HG03064 (cell line): ENCODE measurements at regions not wholly inside any gene's neighbourhood (a gene's known extent, or its start where the extent isn't known, plus 50 kb on each side); places are given as distances from the start of the nearest gene placed in this dataset.
"Not testable (repeated sequence)": the region's sequence is repeated elsewhere in the genome, so short reads cannot be mapped to it uniquely, and the experiment has no call there.

Experiments
- ATAC-seq: cut with Tn5 transposase; IDR thresholded peaks from one replicate; pipeline ENCODE4 v1.9.1; 2021; ENCODE audit warnings: low read depth; ENCODE audit not compliant: unreplicated experiment

DNA sequence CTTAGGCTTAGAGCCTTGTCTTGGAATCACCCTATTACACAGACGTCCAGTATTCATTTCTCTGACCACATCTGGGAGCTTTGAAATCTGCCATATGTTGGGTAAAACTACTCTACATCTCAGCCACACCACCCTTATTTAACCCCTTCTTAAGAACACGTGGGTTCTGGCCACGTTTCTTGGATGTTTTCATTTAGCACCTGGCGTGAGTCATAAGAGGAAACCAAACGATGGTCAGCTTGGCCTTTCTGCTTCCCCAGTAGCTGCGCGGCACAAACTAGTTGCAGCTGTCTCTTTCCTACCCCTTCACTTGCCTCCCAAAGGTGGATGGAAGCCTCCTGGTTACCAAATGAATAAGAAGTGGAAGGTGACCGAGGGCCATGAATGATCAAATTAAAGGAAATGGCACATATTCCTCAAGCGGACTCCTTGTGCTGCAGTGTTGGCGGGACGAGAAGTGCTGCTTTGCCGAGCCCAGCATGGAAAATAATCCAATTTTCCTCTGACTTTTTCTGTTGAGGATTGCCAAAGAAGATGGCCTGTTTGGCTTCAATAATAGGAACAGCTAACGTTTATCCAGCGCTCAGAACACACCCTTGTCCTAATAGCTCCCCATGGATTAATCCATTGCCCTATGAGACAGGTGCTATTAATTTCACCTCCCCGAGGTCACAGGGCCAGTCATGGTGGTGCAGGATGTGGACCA, 154.1 kb downstream of the ZNF664 start:
- ATAC-seq, result peak; percentile 41

DNA sequence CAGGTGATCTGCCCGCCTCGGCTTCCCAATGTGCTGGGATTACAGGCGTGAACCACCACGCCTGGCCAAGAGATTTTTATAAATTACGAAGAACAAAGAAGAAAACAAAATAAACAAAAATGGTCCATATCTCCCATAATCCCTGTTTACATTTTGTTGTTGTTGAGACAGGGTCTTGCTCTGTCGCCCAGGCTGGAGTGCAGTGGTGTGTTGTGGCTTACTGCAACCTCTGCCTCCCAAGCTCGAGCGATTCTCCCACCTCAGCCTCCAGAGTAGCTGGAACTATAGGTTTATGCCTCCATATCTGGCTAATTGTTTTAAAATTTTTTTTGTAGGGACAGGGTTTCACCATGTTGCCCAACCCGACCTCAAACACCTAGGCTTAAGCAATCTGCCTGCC, 156.1 kb downstream of the ZNF664 start:
- no peak for ATAC-seq

DNA sequence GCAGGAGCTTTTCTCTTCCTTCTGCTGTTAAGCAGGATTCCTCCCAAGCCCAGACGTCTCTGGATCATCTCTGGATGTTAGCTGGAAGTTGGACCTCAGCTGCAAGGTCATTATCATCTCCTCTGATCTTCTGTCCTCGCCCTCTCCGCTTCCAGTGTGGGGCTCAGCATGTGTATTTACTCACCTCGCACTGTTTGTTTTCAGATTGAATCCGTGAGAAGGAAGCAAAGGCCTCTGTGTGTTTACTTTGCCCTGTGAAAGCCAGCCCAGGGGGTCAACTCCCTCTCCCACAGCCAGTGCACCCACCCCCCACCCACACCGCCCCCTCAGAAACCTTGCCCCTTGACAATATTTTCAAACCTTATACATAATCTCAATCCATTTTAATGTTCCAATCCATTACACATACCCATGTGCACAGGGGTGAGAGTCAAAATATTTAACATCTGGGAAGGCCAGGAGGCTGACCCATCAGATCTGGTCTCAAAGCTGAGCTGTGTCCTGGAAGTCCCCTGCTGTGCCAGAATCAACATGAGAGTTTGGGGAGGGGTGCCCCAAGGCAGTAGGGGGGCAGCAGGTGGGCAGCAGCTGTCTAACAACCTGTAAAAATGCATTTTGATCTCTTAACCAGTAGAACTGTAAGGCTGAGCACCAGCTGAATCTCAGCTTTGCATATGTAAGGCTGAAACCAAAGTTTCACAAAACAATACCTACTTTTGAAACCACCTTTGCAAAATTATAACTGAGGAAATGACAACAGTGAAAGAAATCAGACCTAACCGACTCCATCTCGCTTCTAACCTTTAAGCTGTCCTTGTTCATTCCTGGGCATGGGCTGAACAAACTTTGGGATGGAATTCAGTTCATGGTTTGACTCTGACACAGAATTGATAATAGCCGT, 157.9 kb downstream of the ZNF664 start:
- peak; percentile 84 for ATAC-seq

DNA sequence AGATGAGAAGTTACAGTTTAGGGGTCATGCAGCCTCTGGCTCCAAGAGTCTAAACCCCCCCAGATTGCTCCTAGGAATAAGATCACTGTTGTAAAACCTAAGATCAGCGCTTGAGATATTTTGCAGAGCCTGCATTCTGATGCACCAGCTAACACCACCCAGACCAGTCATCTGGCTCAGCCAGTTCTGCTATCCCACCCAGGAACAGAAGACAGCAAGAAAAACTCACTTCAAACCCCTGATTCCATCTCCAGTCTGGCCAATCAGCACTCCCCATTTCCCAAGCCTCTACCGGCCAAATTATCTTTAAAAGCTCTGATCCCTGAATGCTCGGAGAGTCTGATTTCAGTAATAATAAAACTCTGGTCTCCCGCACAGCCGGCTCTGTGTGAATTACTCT, 158.6 kb downstream of the ZNF664 start:
- no peak for ATAC-seq

DNA sequence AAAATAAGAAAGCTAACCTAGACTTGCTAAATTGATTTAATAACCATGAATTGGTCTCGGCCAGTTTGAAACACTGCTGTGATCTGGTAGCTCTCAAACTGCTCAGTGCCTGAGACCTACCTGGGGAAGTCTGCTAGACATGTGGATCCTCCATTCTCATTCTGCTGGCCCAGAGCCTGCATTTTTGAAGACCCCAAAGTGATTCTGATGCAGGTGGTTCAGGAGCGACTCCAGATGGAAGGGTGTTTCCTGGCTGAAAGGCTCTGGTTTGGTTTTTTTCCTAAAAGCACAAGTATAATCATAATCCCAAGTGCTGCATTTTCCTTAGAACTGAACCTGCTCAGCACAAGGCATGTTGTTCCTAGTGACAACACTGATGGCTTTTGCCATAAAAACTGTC, 159.5 kb downstream of the ZNF664 start:
- ATAC-seq, result no peak

DNA sequence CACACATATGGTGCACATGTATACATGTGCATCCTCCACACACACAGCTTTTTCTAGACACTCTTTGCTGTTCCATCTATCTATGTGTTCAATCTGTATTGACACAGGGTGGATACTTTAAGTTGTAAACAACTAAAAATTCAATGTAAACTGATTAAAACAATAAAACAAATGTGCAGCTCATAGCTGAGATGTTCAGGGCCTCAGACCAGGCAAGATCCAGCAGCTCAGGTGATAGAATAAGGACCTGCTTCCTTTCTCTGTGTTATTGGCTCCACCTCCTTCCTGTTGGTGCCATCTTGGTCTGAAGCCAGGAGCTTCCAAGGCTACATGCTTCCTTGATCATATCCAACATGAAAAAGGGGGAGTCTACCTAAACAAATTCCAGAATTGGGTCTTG, 158.1 kb upstream of the RFLNA start:
- ATAC-seq, result no peak

DNA sequence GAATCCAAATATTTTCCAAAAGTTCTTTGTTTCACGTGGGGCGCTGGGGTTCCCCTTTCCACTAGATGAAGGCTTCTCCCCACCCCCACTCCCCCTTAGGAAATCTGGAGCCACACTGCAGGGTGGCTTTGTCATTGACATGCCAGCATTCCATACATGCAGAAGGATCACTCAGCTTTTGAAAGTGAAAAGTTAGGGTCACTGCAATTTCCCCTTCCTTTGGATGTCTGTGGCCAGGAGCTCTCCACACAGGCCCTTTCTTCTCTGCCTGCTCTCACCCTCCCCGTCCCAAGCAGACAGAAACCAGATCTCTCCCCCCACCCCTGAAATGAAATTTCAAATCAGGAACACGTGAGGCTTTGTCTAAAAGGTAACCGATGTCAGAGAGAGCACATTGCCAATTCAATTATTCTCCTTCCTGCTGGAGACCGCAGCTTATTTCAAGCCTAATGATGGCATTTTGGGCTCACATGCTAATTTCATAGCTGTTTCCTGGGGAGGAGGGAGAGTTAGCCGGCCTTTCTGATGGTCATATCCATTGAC, 153.9 kb upstream of the RFLNA start:
- no peak for ATAC-seq

DNA sequence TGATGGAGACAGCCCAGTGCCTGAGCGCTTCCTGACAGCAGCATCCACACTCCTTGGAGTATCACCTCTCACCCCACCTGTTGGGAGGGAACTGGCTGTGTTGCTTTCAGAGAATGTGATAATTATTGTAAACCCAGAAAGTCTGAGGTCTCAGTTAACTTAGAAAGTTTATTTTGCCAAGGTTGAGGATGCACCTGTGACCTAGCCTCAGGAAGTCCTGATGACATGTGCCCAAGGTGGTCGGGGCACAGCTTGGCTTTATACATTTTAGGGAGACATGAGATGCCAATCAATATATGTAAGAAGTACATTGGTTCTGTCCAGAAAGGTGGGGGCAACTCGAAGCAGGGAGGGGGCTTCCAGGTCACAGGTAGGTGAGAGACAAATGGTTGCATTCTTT, 153.3 kb upstream of the RFLNA start:
- not testable (repeated sequence) for ATAC-seq

DNA sequence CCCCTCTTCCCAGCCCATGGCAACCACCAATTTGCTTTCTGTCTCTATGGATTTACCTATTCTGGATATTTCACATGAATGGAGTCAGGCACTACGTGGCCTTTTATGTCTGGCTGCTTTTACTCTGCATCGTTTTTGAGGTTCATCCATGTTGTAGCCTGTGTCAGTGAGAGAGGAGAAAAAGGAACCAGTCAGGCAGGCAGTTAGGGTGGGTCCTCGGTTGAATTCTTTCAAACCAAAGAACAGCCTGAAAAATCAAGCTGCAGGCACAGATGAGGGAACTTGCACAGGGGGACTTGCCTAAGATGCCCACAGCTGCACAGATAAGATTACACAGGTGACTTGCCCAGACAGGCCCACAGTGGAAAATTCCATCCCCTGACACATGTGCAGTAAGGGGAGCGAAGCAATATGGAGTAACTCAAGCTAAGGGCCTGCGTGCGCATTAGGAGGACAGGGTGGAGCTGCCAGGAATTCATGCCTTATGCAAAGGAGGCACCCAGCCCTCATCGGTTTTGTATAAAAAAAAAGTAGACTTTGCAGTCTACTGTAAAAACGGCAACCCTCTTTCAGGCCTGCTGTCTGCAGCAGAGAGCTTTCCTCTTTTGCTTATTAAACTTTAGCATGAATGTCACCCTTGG, 152.4 kb upstream of the RFLNA start:
- ATAC-seq, result no peak

DNA sequence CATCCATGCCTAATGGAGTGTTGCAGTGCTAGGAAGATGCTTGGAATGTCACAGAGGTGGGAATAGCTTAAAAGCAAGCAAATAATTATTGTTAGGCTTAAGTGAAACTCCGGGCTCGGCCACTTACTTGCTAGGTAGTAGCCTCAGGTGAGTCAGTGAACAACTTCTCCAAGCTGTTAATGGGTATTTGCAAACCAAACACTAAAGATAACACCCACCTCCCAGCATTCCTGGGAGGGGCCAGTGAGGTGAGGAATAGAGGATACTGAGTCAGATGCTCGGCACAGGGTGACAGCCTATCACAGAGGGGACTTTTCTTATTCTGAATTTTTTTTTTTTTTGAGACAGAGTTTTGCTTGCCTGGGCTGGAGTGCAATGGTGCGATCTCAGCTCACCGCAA, 151.2 kb upstream of the RFLNA start:
- ATAC-seq, result no peak

DNA sequence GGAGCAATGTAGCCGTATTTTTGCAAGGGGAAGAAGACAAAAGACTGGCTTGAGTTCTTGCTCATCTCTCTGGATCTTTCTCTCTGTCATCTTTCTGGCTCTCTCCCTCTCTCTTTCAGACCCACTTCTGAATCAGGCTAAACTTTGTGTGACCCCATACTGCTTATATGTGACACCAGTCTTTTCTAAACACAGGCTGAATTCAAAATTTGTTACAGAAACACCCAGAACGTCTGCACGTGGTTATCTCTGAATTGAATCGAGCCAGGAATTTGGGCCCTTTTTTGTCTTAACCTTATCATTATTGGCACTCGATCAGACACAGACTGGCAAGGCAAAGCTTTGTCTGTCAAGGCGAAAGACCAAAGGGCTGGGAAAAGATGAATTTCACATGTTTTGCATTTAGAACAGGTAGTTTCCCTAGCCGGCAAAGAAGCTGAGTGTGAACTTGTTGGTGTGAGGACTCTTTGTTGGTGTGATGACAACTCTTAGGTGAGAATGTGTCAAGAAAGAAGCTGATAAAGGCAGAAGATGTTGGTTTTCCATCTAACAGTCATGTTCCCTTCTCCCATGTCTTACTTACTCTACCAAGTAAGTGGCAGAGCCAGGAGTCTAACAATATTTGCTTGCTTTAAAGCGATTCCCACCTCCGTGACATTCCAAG, 150.2 kb upstream of the RFLNA start:
- no peak for ATAC-seq

DNA sequence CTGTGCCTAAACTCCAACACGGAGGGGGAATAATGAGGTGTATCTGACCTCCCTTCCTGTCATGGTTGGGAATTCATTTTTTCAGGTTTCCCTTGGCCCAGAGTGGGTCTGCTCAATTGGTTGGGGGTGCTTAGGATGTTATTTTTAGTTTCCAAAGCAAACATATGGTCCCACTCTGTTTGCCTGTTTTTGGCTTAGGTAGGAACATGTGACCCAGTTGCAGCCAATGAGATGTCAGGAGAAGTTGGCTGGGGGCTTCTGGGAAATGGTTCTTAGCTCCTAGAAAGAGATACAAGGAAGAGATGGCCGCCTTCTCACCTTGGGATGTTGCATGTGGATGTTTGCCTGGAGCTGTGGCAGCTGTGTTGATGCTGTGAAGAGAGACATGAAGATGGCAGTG, 147.9 kb upstream of the RFLNA start:
- no peak for ATAC-seq

DNA sequence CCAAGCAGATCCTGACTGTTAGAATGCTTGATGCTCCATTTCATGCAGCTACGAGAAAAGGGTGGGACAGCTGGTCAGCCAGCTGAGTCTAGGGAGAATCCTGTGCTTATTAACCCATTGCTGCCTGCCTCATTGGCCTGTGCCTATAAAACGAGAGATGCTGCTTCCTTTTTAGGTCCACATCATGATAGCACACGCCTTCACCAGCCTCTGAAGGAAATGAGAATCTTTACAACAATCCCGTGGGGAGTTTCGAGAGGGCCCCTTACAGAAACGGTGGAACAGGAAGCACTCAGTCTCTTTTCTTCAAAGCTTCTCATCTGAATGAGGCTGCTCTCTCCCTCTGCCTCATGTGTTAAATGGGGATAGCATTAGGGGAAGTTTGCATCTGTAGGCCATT, 147.3 kb upstream of the RFLNA start:
- peak; percentile 77 for ATAC-seq

DNA sequence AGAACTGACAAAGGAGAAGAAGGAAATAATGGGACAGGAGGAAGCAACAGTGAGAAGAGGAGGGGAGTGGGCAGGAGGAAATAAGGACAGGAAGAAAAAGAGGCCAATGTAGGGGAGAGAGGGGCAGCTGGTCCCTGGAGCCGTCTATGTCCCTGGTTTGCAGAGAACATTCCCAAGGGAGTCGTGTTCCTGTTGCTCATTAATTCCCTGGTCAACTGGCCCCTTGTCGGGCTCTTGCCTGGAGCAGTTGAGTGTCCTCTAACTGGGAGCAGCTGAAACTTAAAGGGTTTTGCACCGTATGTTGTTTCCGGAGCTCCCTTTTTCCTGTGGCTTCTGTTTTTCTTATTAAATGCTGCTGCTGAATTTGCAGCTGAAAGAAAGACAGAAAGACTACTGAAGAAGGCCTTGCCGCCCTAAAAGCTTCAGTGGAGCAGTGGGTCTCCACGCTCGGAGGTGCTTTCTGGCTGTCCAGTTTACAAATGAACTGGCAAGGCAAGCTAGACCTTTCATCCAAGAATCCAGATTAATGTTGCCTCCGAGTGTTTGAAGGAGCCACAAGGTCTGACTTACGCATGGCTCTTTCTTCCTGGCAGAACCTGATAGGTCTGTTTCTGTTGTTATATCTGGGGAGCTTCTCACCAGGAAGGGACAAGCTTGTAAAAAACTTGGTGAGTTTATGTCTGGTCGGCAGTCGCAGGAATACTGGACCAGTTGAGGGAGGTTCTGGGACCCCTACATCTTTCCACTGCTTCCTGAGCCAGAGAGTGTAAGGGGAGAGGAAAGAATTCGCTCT, 146.2 kb upstream of the RFLNA start:
- no peak for ATAC-seq

DNA sequence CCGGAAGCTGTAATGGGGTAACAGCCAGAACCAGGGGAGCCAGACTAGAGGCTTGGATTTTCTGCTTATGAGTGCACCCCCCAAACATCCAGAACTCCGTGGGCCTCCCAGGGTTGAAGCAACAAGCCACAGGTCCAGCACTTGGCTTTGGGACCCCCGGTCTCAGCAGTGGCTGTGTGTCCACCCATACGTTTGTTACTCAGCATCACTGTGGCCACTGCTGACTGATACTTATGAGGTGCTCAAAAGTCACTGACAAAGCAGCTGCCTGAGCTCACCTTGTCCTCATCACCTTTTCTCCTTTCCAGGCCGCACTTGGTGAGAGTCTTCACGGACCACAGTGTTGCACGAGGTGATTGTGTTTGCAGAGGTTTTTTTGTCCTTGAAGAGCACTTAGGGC, 145.6 kb upstream of the RFLNA start:
- no peak for ATAC-seq

DNA sequence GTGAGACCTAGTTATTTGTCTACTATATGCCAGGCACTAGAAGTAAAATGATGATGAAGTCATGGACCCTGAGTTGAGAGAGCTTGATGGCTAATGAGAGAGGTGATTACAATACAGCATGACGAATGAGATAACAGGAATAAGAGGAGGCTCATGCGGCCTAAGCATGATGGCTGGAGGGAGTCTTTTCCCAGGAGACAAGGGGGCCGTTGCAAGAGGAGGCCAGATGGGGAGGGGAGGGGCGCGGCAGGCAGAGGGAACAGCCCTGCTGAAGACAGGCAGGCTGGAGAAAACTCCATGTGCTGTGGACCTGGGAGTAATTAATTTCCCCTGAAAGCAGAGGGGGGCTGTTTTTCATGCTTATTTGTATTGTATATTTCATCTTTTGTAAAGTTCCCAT, 144.7 kb upstream of the RFLNA start:
- ATAC-seq, result no peak

DNA sequence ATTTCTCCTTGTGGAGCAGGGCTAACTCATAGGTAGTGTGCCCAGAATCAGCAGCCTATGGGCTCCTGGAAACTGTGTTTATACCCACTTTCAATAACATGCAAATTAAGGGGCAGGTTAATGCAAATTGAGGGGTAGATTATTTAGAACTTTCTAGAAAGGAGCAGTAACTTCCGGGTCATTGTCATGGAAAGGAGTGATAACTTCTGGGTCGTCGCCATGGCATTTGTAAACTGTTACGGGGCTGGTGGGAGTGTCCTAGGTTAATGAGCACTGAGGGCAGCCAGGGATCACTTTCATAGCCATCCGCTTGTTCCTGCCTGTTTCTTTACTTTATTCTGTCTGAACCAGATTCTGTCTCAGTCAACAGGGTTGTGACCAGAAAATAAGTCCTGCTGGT, 143.3 kb upstream of the RFLNA start:
- ATAC-seq, result no peak

DNA sequence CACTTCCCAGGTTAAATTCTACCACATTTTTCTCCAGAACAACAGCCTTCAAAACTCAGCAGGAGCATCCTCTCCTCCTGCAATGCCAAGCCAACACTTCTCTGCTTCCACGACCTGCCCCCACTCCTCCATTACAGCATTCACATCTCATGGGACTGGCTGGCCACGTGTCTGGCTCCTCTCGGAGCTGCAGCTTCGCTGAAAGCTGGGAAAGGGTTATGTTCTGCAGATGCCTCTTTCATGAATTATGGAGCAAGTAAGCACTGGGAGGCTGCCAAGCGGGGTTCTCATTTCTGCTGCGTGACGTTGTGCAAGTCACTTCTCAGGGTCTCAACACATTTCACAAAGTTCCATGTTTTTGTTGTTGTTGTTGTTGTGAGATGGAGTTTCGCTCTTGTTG, 142.2 kb upstream of the RFLNA start:
- ATAC-seq, result no peak

DNA sequence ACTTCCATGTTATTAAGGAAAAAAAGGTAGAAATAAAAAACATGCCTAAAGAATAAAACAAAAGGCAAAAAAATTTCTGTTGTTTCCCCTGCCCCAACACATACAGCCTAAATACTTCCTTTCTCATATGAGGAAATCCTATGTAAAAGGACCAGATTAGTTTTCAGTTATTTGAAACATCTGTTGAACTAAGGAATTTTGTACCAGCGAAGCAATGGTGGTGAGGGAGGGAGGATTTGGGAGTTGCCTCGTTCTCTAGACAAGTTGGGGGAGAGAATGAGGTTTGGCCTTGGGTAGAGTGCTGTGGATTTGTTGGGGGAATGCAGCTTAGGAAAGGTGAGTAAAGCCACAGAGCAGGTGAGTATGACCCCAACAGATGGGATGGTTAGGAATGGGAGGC, 141.5 kb upstream of the RFLNA start:
- ATAC-seq, result no peak

DNA sequence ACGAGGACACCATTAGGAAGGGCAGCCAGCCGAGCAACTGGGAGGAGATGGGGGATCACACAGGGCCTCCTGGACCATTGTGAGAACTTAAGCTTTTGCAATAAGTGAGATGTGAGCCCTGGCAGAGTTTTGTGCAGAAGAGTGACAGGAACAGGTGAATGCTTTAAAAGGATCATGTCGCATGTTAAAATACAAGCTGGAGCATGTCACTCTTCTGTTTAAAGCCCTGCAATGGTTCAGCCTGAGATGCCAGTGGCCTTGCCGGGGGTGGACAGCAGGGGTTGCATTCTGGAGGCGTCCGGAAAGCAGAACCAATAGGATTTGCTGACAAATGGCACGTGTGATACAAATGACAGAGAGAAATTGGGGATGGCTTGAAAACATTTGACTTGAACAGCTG, 137.5 kb upstream of the RFLNA start:
- ATAC-seq, result no peak
